ENCODE measurements at regions not wholly inside any gene's neighbourhood (a gene's known extent, or its start where the extent isn't known, plus 50 kb on each side); places are given as distances from the start of the nearest gene placed in this dataset.

- peak overlapping the region; percentile 29 to 96 (median 83) for H3K27ac Mint-ChIP-seq
- no peak for TF ChIP-seq CTCF (IDR thresholded peaks at IDR 0.05; ENCODE audit: unreplicated experiment in 3 of 3)
- no peaks in the 10 kb centered on the region for H3K27me3 Mint-ChIP-seq (ENCODE audit: low read depth)
These were observed 482.7 kb upstream of the CITED2 start for GRCh38 chr6:139857143-139857542.

GRCh38 chr6:139856562-139856961 lies 482.1 kb upstream of the CITED2 start:
- Mint-ChIP-seq H3K4me1 (peaks cover 49% of the 10 kb centered on the region), H3K27ac (peak overlapping the region; percentile 60 to 96 (median 83)), H3K4me3 (no peak overlapping the region), H3K27me3 (ENCODE audit: low read depth) (no peaks in the 10 kb centered on the region), H3K36me3 (ENCODE audit: low read depth) (peaks cover 6% of the 10 kb centered on the region), H3K9me3 (peaks cover 2% of the 10 kb centered on the region)
- no peak for TF ChIP-seq CTCF (IDR thresholded peaks at IDR 0.05; ENCODE audit: unreplicated experiment in 3 of 3)

More at GRCh38 chr6:139857143-139857542, 482.7 kb upstream of the CITED2 start:
- peaks cover under 1% of the 10 kb centered on the region for H3K9me3 Mint-ChIP-seq
- no peak overlapping the region for H3K4me3 Mint-ChIP-seq
- peaks cover 6% of the 10 kb centered on the region for H3K36me3 Mint-ChIP-seq (ENCODE audit: low read depth)
- H3K4me1 Mint-ChIP-seq, result peaks cover 45% of the 10 kb centered on the region

- peak overlapping the region; percentile 60 to 96 (median 83) for H3K27ac Mint-ChIP-seq
- no peak for TF ChIP-seq CTCF (IDR thresholded peaks at IDR 0.05; ENCODE audit: unreplicated experiment in 3 of 3)
- peaks cover 50% of the 10 kb centered on the region for H3K4me1 Mint-ChIP-seq
- peak overlapping the region in 1 of 3 experiments; percentile 37 for H3K4me3 Mint-ChIP-seq
- peaks cover 6% of the 10 kb centered on the region for H3K36me3 Mint-ChIP-seq (ENCODE audit: low read depth)
- H3K27me3 Mint-ChIP-seq (ENCODE audit: low read depth), result no peaks in the 10 kb centered on the region
- H3K9me3 Mint-ChIP-seq, result peaks cover 7% of the 10 kb centered on the region
These were observed 481.3 kb upstream of the CITED2 start for GRCh38 chr6:139855671-139856311.

GRCh38 chr6:139853302-139853992 lies 479.0 kb upstream of the CITED2 start:
- H3K4me1 Mint-ChIP-seq, result peaks cover 50% of the 10 kb centered on the region
- no peak overlapping the region for H3K4me3 Mint-ChIP-seq
- H3K9me3 Mint-ChIP-seq, result peaks cover 16% of the 10 kb centered on the region
- H3K36me3 Mint-ChIP-seq (ENCODE audit: low read depth), result peaks cover 11% of the 10 kb centered on the region
- no peaks in the 10 kb centered on the region for H3K27me3 Mint-ChIP-seq (ENCODE audit: low read depth)
- H3K27ac Mint-ChIP-seq, result peak overlapping the region; percentile 60 to 96 (median 66)
- no peak for TF ChIP-seq CTCF (IDR thresholded peaks at IDR 0.05; ENCODE audit: unreplicated experiment in 3 of 3)

- no peaks in the 10 kb centered on the region for H3K27me3 Mint-ChIP-seq (ENCODE audit: low read depth)
These were observed 478.2 kb upstream of the CITED2 start for GRCh38 chr6:139852488-139853140.

More at GRCh38 chr6:139852488-139853140, 478.2 kb upstream of the CITED2 start:
- Mint-ChIP-seq H3K9me3 (peaks cover 16% of the 10 kb centered on the region), H3K4me1 (peaks cover 52% of the 10 kb centered on the region), H3K36me3 (ENCODE audit: low read depth) (peaks cover 11% of the 10 kb centered on the region), H3K4me3 (no peak overlapping the region), H3K27ac (peak overlapping the region; percentile 60 to 96 (median 66))
- no peak for TF ChIP-seq CTCF (IDR thresholded peaks at IDR 0.05; ENCODE audit: unreplicated experiment in 3 of 3)

All from nephron (organoid).